H1 (cell line): ENCODE measurements at regions not wholly inside any gene's neighbourhood (a gene's known extent, or its start where the extent isn't known, plus 50 kb on each side); places are given as distances from the start of the nearest gene placed in this dataset.

Experiments used
- CTCF ChIA-PET: fragments of 300-600 bp; sonication (Branson Sonifier 250); formaldehyde crosslinking; loops from one replicate; lab custom pipeline; 2021; ENCODE audit not compliant: partially characterized antibody; lab: Charles Lee
- POLR2A ChIA-PET: fragments of 300-600 bp; sonication (Branson Sonifier 250); formaldehyde crosslinking; loops from one replicate; lab custom pipeline; 2021; ENCODE audit warnings: inconsistent platforms; ENCODE audit not compliant: partially characterized antibody; lab: Charles Lee
- DNase-seq, 2 experiments: peaks; one replicate each; pipeline versions ENCODE4 v3.0.0 to v3.0.0-alpha.2; 2010 to 2022; ENCODE audit warnings: low spot score in 2 of 2, low read depth in 1 of 2, mixed read lengths in 1 of 2
- FAIRE-seq: peaks from 2 replicates; lab custom pipeline; 2011; peaks lifted over from hg19 to GRCh38; lab: Jason Lieb, UNC
- H2AFZ ChIP-seq: 2 replicates; pipeline ENCODE4 v1.8.1; 2012; ENCODE audit warnings: low read length, inconsistent platforms
- H2AK5ac ChIP-seq: 2 replicates; pipeline ENCODE4 v1.6.1; 2013; ENCODE audit warnings: low read depth, low read length
- H2BK120ac ChIP-seq: replicated peaks from 2 replicates; pipeline ENCODE3; 2013; ENCODE audit warnings: low read depth, low read length, inconsistent platforms
- H2BK12ac ChIP-seq: 2 replicates; pipeline ENCODE4 v1.6.1; 2013; ENCODE audit warnings: low read depth, low read length
- H2BK15ac ChIP-seq: 2 replicates; pipeline ENCODE4 v1.6.1; 2013; ENCODE audit warnings: low read length
- H2BK20ac ChIP-seq: 2 replicates; pipeline ENCODE4 v1.6.1; 2013; ENCODE audit warnings: low read length
- H2BK5ac ChIP-seq: 2 replicates; pipeline ENCODE4 v1.6.1; 2013; ENCODE audit warnings: low read depth, low read length
- H3K14ac ChIP-seq: 2 replicates; pipeline ENCODE4 v1.6.1; 2013; ENCODE audit warnings: inconsistent platforms; ENCODE audit not compliant: insufficient read length
- H3K18ac ChIP-seq: 2 replicates; pipeline ENCODE4 v1.6.1; 2013; ENCODE audit warnings: low read length; ENCODE audit errors: extremely low read depth
- H3K23ac ChIP-seq: 2 replicates; pipeline ENCODE4 v1.6.1; 2013; ENCODE audit warnings: inconsistent platforms; ENCODE audit not compliant: insufficient read length
- H3K23me2 ChIP-seq: 2 replicates; pipeline ENCODE4 v1.6.1; 2013; ENCODE audit warnings: low read depth, low read length
- H3K27ac ChIP-seq: 2 replicates; pipeline ENCODE4 v1.6.1; 2011; ENCODE audit warnings: low read depth, low read length, inconsistent platforms
- H3K27me3 ChIP-seq, 4 experiments: replicated peaks in 1 of 4; 1 replicate in 1 of 4; 2 replicates in 3 of 4; pipeline versions ENCODE4 v1.6.1 to v1.8.1; 2011 to 2013; ENCODE audit warnings: low read length in 3 of 4, mild to moderate bottlenecking in 3 of 4, inconsistent platforms in 2 of 4, mixed read lengths in 2 of 4, moderate library complexity in 1 of 4; ENCODE audit not compliant: control insufficient read depth in 3 of 4, insufficient read depth in 3 of 4; ENCODE audit errors: extremely low read depth in 1 of 4
- H3K36me3 ChIP-seq, 4 experiments: 2 replicates each; pipeline versions ENCODE4 v1.6.1 to v1.8.1; 2011 to 2013; ENCODE audit warnings: mild to moderate bottlenecking in 4 of 4, low read length in 3 of 4, moderate library complexity in 2 of 4, control low read depth in 1 of 4, inconsistent platforms in 1 of 4; ENCODE audit not compliant: insufficient read depth in 4 of 4, control insufficient read depth in 2 of 4
- H3K4ac ChIP-seq: replicated peaks from 2 replicates; pipeline ENCODE3; 2013; ENCODE audit warnings: low read length, low read depth, mixed read lengths, inconsistent platforms; ENCODE audit not compliant: insufficient read length
- H3K4me1 ChIP-seq, 4 experiments: replicated peaks in 1 of 4; 1 replicate in 1 of 4; 2 replicates in 3 of 4; pipeline versions ENCODE4 v1.6.1 to v1.8.1; 2011 to 2013; ENCODE audit warnings: low read length in 3 of 4, inconsistent platforms in 2 of 4, mixed read lengths in 1 of 4; ENCODE audit not compliant: insufficient read depth in 4 of 4, control insufficient read depth in 3 of 4
- H3K4me2 ChIP-seq, 2 experiments: 2 replicates each; pipeline versions ENCODE4 v1.6.1 to v1.8.1; 2011 to 2013; ENCODE audit warnings: low read depth in 2 of 2, low read length in 2 of 2, control low read depth in 1 of 2, inconsistent platforms in 1 of 2, mild to moderate bottlenecking in 1 of 2; ENCODE audit not compliant: insufficient read depth in 1 of 2
- H3K4me3 ChIP-seq, 4 experiments: fragments of 200-600, 300-600 bp in 1 of 4; sonication (generic), shearing (Covaris generic), sonication (Bioruptor Twin) in 1 of 4; 2 replicates each; pipeline versions ENCODE4 v1.5.1 to v1.8.1; 2011 to 2016; ENCODE audit warnings: low read length in 4 of 4, low read depth in 3 of 4, control low read depth in 2 of 4, inconsistent platforms in 2 of 4, mild to moderate bottlenecking in 2 of 4, mixed read lengths in 1 of 4, moderate library complexity in 1 of 4; ENCODE audit not compliant: insufficient read depth in 2 of 4; ENCODE audit errors: extremely low read depth in 1 of 4
- H3K56ac ChIP-seq: replicated peaks from 2 replicates; pipeline ENCODE3; 2013; ENCODE audit warnings: low read depth, mild to moderate bottlenecking, mixed read lengths, low read length, inconsistent platforms; ENCODE audit not compliant: insufficient read length
- H3K79me1 ChIP-seq: 2 replicates; pipeline ENCODE4 v1.6.1; 2013; ENCODE audit warnings: low read depth, low read length, control low read depth
- H3K79me2 ChIP-seq, 2 experiments: 2 replicates each; pipeline versions ENCODE4 v1.6.1 to v1.8.1; 2012 to 2013; ENCODE audit warnings: low read length in 2 of 2, mild to moderate bottlenecking in 2 of 2, inconsistent platforms in 1 of 2; ENCODE audit not compliant: insufficient read depth in 2 of 2, control insufficient read depth in 1 of 2
- H3K9ac ChIP-seq, 4 experiments: replicated peaks in 1 of 4; 1 replicate in 1 of 4; 2 replicates in 3 of 4; pipeline versions ENCODE4 v1.6.1 to v1.8.1; 2011 to 2013; ENCODE audit warnings: low read depth in 3 of 4, low read length in 3 of 4, control low read depth in 2 of 4, mild to moderate bottlenecking in 2 of 4, moderate library complexity in 2 of 4, inconsistent platforms in 1 of 4; ENCODE audit errors: extremely low read depth in 1 of 4
- H3K9me3 ChIP-seq, 2 experiments: 2 replicates each; pipeline versions ENCODE4 v1.6.1 to v1.8.1; 2012 to 2013; ENCODE audit warnings: mild to moderate bottlenecking in 2 of 2, moderate library complexity in 2 of 2, control low read depth in 1 of 2, inconsistent platforms in 1 of 2, low read depth in 1 of 2, low read length in 1 of 2, mixed read lengths in 1 of 2; ENCODE audit not compliant: insufficient read depth in 2 of 2
- H4K20me1 ChIP-seq, 2 experiments: replicated peaks in 1 of 2; 2 replicates each; pipeline versions ENCODE3 to v1.8.1; 2011 to 2013; ENCODE audit warnings: inconsistent platforms in 2 of 2, low read length in 2 of 2, mild to moderate bottlenecking in 1 of 2; ENCODE audit not compliant: insufficient read depth in 2 of 2, control insufficient read depth in 1 of 2
- H4K5ac ChIP-seq: 2 replicates; pipeline ENCODE4 v1.6.1; 2013; ENCODE audit warnings: low read length, low read depth, mixed read lengths, inconsistent platforms; ENCODE audit not compliant: insufficient read length
- H4K8ac ChIP-seq: 2 replicates; pipeline ENCODE4 v1.8.0; 2013; ENCODE audit warnings: mild to moderate bottlenecking, moderate library complexity, low read length, inconsistent platforms; ENCODE audit not compliant: insufficient read depth; ENCODE audit errors: extremely low read depth
- H4K91ac ChIP-seq: replicated peaks from 2 replicates; pipeline ENCODE3; 2013; ENCODE audit warnings: low read length, mixed read lengths, inconsistent platforms; ENCODE audit not compliant: insufficient read length
- CHD1 ChIP-seq: IDR thresholded peaks from 2 replicates; pipeline ENCODE4 v1.6.1; 2012; ENCODE audit warnings: low read depth, low read length, improper control_type of control experiment
- EGR1 ChIP-seq: IDR thresholded peaks from 2 replicates; pipeline ENCODE4 v1.6.1; 2011; ENCODE audit warnings: low read depth, low read length, borderline replicate concordance
- KDM1A ChIP-seq: fragments of 200-600, 300-600 bp; sonication (generic); IDR thresholded peaks from 2 replicates; pipeline ENCODE4 v1.7.1; 2016; ENCODE audit warnings: mild to moderate bottlenecking, low read length, borderline replicate concordance
- KDM4A ChIP-seq: IDR thresholded peaks from one replicate; pipeline ENCODE4 v1.7.1; 2012; ENCODE audit warnings: low read depth, mild to moderate bottlenecking, moderate library complexity, low read length, inconsistent platforms; ENCODE audit not compliant: severe bottlenecking
- KDM5A ChIP-seq: fragments of 200-600 bp; IDR thresholded peaks from 2 replicates; pipeline ENCODE4 v1.7.1; 2012; ENCODE audit warnings: mild to moderate bottlenecking, low read length, inconsistent platforms, mixed read lengths
- MAFK ChIP-seq: IDR thresholded peaks from 2 replicates; pipeline ENCODE4 v1.6.1; 2012; ENCODE audit warnings: low read depth, mild to moderate bottlenecking, improper control_type of control experiment, low read length
- POLR2A ChIP-seq, 2 experiments: IDR thresholded peaks; 1 replicate in 1 of 2; 2 replicates in 1 of 2; pipeline ENCODE4 v1.6.1; 2011; ENCODE audit warnings: low read depth in 2 of 2, low read length in 2 of 2, mild to moderate bottlenecking in 2 of 2; ENCODE audit errors: control extremely low read depth in 1 of 2
- RXRA ChIP-seq: IDR thresholded peaks from 2 replicates; pipeline ENCODE4 v1.6.1; 2011; ENCODE audit warnings: low read depth, mild to moderate bottlenecking, low read length, moderate library complexity; ENCODE audit not compliant: insufficient read depth
- SP1 ChIP-seq: IDR thresholded peaks from 2 replicates; pipeline ENCODE4 v1.6.1; 2011; ENCODE audit warnings: low read depth, low read length
- TAF7 ChIP-seq: optimal IDR thresholded peaks from 2 replicates; pipeline ENCODE3; 2011; ENCODE audit warnings: low read depth, mild to moderate bottlenecking, inconsistent platforms, low read length, moderate library complexity, borderline replicate concordance
- TBP ChIP-seq: IDR thresholded peaks from 2 replicates; pipeline ENCODE4 v1.6.1; 2011; ENCODE audit warnings: low read depth, low read length, improper control_type of control experiment
- TCF12 ChIP-seq: IDR thresholded peaks from 2 replicates; pipeline ENCODE4 v1.6.1; 2011; ENCODE audit warnings: low read depth, mild to moderate bottlenecking, low read length
- whole genome bisulfite sequencing, 2 experiments: shearing (Covaris generic) in 1 of 2; methylation state at CpG; one replicate each; pipeline versions ENCODE4 v1.1.6 to v1.1.7; 2013 to 2015; ENCODE audit warnings: low lambda C conversion rate in 2 of 2, mixed read lengths in 2 of 2, inconsistent platforms in 1 of 2, low coverage in 1 of 2, missing lambda C conversion rate in 1 of 2; ENCODE audit not compliant: insufficient replicate concordance in 2 of 2, insufficient coverage in 1 of 2, insufficient read length in 1 of 2; ENCODE audit errors: extremely low coverage in 1 of 2, missing lambda C conversion rate in 1 of 2; 5-methylcytosine and 5-hydroxymethylcytosine counted together
- TF ChIP-seq, protein P1 (sequence below): IDR thresholded peaks from 2 replicates; pipeline ENCODE4 v1.6.1; 2011; ENCODE audit warnings: low read length, improper control_type of control experiment
- TF ChIP-seq, protein P2 (sequence below): IDR thresholded peaks from 2 replicates; pipeline ENCODE4 v1.6.1; 2012; ENCODE audit warnings: inconsistent platforms

- no peak overlapping the region for H3K18ac ChIP-seq
- H3K9me3 ChIP-seq = no peaks in the 10 kb centered on the region
- no peak overlapping the region for H4K5ac ChIP-seq
- no peaks in the 10 kb centered on the region for H3K79me2 ChIP-seq
- no peak for DNase-seq
- peaks cover 1% of the 10 kb centered on the region; the same call in 1 of the 2 replicates for H3K23me2 ChIP-seq
- H3K79me1 ChIP-seq = no peaks in the 10 kb centered on the region
- H2BK15ac ChIP-seq = no peak overlapping the region
- 86% methylated on average over 3 of the region's 3 CpGs; no CpG with 5 or more reads in 1 of the 2 experiments for WGBS, 2 experiments
- H2BK20ac ChIP-seq = no peak overlapping the region
- H3K23ac ChIP-seq = no peak overlapping the region
- H3K56ac ChIP-seq = no peak overlapping the region
- no peak overlapping the region for H3K4me3 ChIP-seq
- H3K27me3 ChIP-seq = peaks cover 0 to 9% (median 2%) of the 10 kb centered on the region in 4 experiments; a peak in 4 of 7 replicates
- H2AK5ac ChIP-seq = no peak overlapping the region
- H2BK5ac ChIP-seq = no peak overlapping the region
- H3K4me2 ChIP-seq = no peak overlapping the region
- H3K27ac ChIP-seq = no peak overlapping the region
- no peaks in the 10 kb centered on the region for H3K36me3 ChIP-seq
- no peak for FAIRE-seq
- no peak overlapping the region for H2BK12ac ChIP-seq
- no peak overlapping the region for H3K14ac ChIP-seq
- no peak overlapping the region for H2BK120ac ChIP-seq
- no peak overlapping the region for H4K8ac ChIP-seq
- no peak overlapping the region for H4K91ac ChIP-seq
- H3K4ac ChIP-seq = no peak overlapping the region
- no peaks in the 10 kb centered on the region for H4K20me1 ChIP-seq
- 0 out of 2 replicates have a peak overlapping the region, but pooled peaks have one; percentile 11 for H2AFZ ChIP-seq
- H3K4me1 ChIP-seq = peaks cover 0 to 3% (median 1%) of the 10 kb centered on the region in 4 experiments; a peak in 1 of 7 replicates
- no peak overlapping the region for H3K9ac ChIP-seq
- ChIA-PET CTCF (no interaction called here), POLR2A (no interaction called here)
- TF ChIP-seq, protein P1, sequence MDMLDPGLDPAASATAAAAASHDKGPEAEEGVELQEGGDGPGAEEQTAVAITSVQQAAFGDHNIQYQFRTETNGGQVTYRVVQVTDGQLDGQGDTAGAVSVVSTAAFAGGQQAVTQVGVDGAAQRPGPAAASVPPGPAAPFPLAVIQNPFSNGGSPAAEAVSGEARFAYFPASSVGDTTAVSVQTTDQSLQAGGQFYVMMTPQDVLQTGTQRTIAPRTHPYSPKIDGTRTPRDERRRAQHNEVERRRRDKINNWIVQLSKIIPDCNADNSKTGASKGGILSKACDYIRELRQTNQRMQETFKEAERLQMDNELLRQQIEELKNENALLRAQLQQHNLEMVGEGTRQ = no peak
- TF ChIP-seq, protein P2, sequence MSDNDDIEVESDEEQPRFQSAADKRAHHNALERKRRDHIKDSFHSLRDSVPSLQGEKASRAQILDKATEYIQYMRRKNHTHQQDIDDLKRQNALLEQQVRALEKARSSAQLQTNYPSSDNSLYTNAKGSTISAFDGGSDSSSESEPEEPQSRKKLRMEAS = no peak
- no peak for TF ChIP-seq CHD1
- TF ChIP-seq KDM4A = no peak
- no peak for TF ChIP-seq TCF12
- no peak for TF ChIP-seq TBP
- no peak for TF ChIP-seq KDM5A
- TF ChIP-seq POLR2A (IDR thresholded peaks at IDR 0.05; ENCODE audit: control extremely low read depth in 1 of 2, low read depth in 2 of 2, low read length in 2 of 2) = no peak
- no peak for TF ChIP-seq TAF7
- TF ChIP-seq SP1 = no peak
- no peak for TF ChIP-seq RXRA
- no peak for TF ChIP-seq EGR1
- TF ChIP-seq KDM1A = no peak
- TF ChIP-seq MAFK = no peak
Measured at GRCh38 chr6:55100686-55101085, 73.6 kb upstream of the HCRTR2 start.
